ENCODE measurements at regions not wholly inside any gene's neighbourhood (a gene's known extent, or its start where the extent isn't known, plus 50 kb on each side); places are given as distances from the start of the nearest gene placed in this dataset.

- Mint-ChIP-seq H3K4me3 (no peak overlapping the region), H3K27me3 (ENCODE audit: low read depth) (no peaks in the 10 kb centered on the region), H3K9me3 (peaks cover 4% of the 10 kb centered on the region in 2 donors), H3K27ac (no peak overlapping the region), H3K36me3 (ENCODE audit: insufficient read depth in 2 of 2) (no peaks in the 10 kb centered on the region), H3K4me1 (ENCODE audit: low read depth) (no peaks in the 10 kb centered on the region)
- no peak for DNase-seq
- ATAC-seq (replicated peaks in 1 of 2) = no peak
Observed at GRCh38 chr14:44081146-44081545, 425.9 kb downstream of the FSCB start.

- Mint-ChIP-seq H3K4me3 (no peak overlapping the region), H3K36me3 (ENCODE audit: insufficient read depth in 2 of 2) (no peaks in the 10 kb centered on the region), H3K9me3 (peaks cover 0 to 2% of the 10 kb centered on the region in 2 donors), H3K4me1 (ENCODE audit: low read depth) (no peaks in the 10 kb centered on the region), H3K27ac (no peak overlapping the region), H3K27me3 (ENCODE audit: low read depth) (no peaks in the 10 kb centered on the region)
- DNase-seq (no peak), ATAC-seq (replicated peaks in 1 of 2) (no peak)
Observed at GRCh38 chr14:44070046-44070445, 437.0 kb downstream of the FSCB start.

GRCh38 chr14:44053422-44053821 is 453.7 kb downstream of the FSCB start:
- Mint-ChIP-seq H3K27me3 (ENCODE audit: low read depth) (no peaks in the 10 kb centered on the region), H3K4me1 (ENCODE audit: low read depth) (no peaks in the 10 kb centered on the region), H3K27ac (no peak overlapping the region), H3K36me3 (ENCODE audit: insufficient read depth in 2 of 2) (no peaks in the 10 kb centered on the region), H3K9me3 (peaks cover 2 to 7% of the 10 kb centered on the region in 2 donors), H3K4me3 (no peak overlapping the region)
- no peak for DNase-seq
- ATAC-seq (replicated peaks in 1 of 2) = no peak

GRCh38 chr14:44041700-44042099 is 465.4 kb downstream of the FSCB start:
- Mint-ChIP-seq H3K4me3 (no peak overlapping the region), H3K27ac (no peak overlapping the region), H3K4me1 (ENCODE audit: low read depth) (no peaks in the 10 kb centered on the region), H3K27me3 (ENCODE audit: low read depth) (no peaks in the 10 kb centered on the region), H3K9me3 (peaks cover 11 to 12% of the 10 kb centered on the region in 2 donors), H3K36me3 (ENCODE audit: insufficient read depth in 2 of 2) (no peaks in the 10 kb centered on the region)
- no peak for ATAC-seq (replicated peaks in 1 of 2)
- no peak for DNase-seq

- no peaks in the 10 kb centered on the region for H3K27me3 Mint-ChIP-seq (ENCODE audit: low read depth)
- no peak overlapping the region for H3K4me3 Mint-ChIP-seq
- no peak overlapping the region for H3K27ac Mint-ChIP-seq
- H3K9me3 Mint-ChIP-seq = peaks cover 10 to 12% of the 10 kb centered on the region in 2 donors
- H3K4me1 Mint-ChIP-seq (ENCODE audit: low read depth) = no peaks in the 10 kb centered on the region
- H3K36me3 Mint-ChIP-seq (ENCODE audit: insufficient read depth in 2 of 2) = no peaks in the 10 kb centered on the region
- no peak for DNase-seq
- no peak for ATAC-seq (replicated peaks in 1 of 2)
Observed at GRCh38 chr14:44040561-44040960, 466.5 kb downstream of the FSCB start.

GRCh38 chr14:44036248-44036647 is 470.8 kb downstream of the FSCB start:
- no peak for ATAC-seq (replicated peaks in 1 of 2)
- no peak overlapping the region for H3K4me3 Mint-ChIP-seq
- no peaks in the 10 kb centered on the region for H3K4me1 Mint-ChIP-seq (ENCODE audit: low read depth)
- no peaks in the 10 kb centered on the region for H3K27me3 Mint-ChIP-seq (ENCODE audit: low read depth)
- peaks cover 9 to 17% of the 10 kb centered on the region in 2 donors for H3K9me3 Mint-ChIP-seq
- H3K36me3 Mint-ChIP-seq (ENCODE audit: insufficient read depth in 2 of 2) = no peaks in the 10 kb centered on the region
- no peak overlapping the region for H3K27ac Mint-ChIP-seq
- no peak for DNase-seq

GRCh38 chr14:44035707-44036106 is 471.4 kb downstream of the FSCB start:
- Mint-ChIP-seq H3K9me3 (peaks cover 9 to 17% of the 10 kb centered on the region in 2 donors), H3K27me3 (ENCODE audit: low read depth) (no peaks in the 10 kb centered on the region), H3K4me1 (ENCODE audit: low read depth) (no peaks in the 10 kb centered on the region), H3K27ac (no peak overlapping the region), H3K4me3 (no peak overlapping the region), H3K36me3 (ENCODE audit: insufficient read depth in 2 of 2) (no peaks in the 10 kb centered on the region)
- no peak for DNase-seq
- ATAC-seq (replicated peaks in 1 of 2) = no peak

GRCh38 chr14:44030831-44031383 is 476.2 kb downstream of the FSCB start:
- Mint-ChIP-seq H3K36me3 (ENCODE audit: insufficient read depth in 2 of 2) (no peaks in the 10 kb centered on the region), H3K27me3 (ENCODE audit: low read depth) (no peaks in the 10 kb centered on the region), H3K27ac (no peak overlapping the region), H3K9me3 (peaks cover 0 to 6% of the 10 kb centered on the region in 2 donors), H3K4me1 (ENCODE audit: low read depth) (no peaks in the 10 kb centered on the region), H3K4me3 (no peak overlapping the region)
- no peak for DNase-seq
- no peak for ATAC-seq (replicated peaks in 1 of 2)

- no peak for DNase-seq
- peaks cover 0 to 6% of the 10 kb centered on the region in 2 donors for H3K9me3 Mint-ChIP-seq
- no peaks in the 10 kb centered on the region for H3K4me1 Mint-ChIP-seq (ENCODE audit: low read depth)
- H3K27me3 Mint-ChIP-seq (ENCODE audit: low read depth) = no peaks in the 10 kb centered on the region
- ATAC-seq (replicated peaks in 1 of 2) = no peak
- no peak overlapping the region for H3K27ac Mint-ChIP-seq
- H3K4me3 Mint-ChIP-seq = no peak overlapping the region
- H3K36me3 Mint-ChIP-seq (ENCODE audit: insufficient read depth in 2 of 2) = no peaks in the 10 kb centered on the region
Observed at GRCh38 chr14:44029933-44030332, 477.1 kb downstream of the FSCB start.

- H3K27me3 Mint-ChIP-seq (ENCODE audit: low read depth) = no peaks in the 10 kb centered on the region
- DNase-seq (no peak), ATAC-seq (replicated peaks in 1 of 2) (no peak)
- no peaks in the 10 kb centered on the region for H3K36me3 Mint-ChIP-seq (ENCODE audit: insufficient read depth in 2 of 2)
- H3K4me1 Mint-ChIP-seq (ENCODE audit: low read depth) = no peaks in the 10 kb centered on the region
- no peak overlapping the region for H3K27ac Mint-ChIP-seq
- H3K9me3 Mint-ChIP-seq = peaks cover 7 to 17% of the 10 kb centered on the region in 2 donors
- H3K4me3 Mint-ChIP-seq = no peak overlapping the region
Observed at GRCh38 chr14:44027397-44027796, 479.7 kb downstream of the FSCB start.

GRCh38 chr14:44010595-44010994 is 496.5 kb downstream of the FSCB start:
- Mint-ChIP-seq H3K36me3 (ENCODE audit: insufficient read depth in 2 of 2) (no peaks in the 10 kb centered on the region), H3K4me3 (no peak overlapping the region), H3K4me1 (ENCODE audit: low read depth) (no peaks in the 10 kb centered on the region), H3K27me3 (ENCODE audit: low read depth) (no peaks in the 10 kb centered on the region), H3K27ac (no peak overlapping the region), H3K9me3 (peaks cover 6 to 11% of the 10 kb centered on the region in 2 donors)
- no peak for ATAC-seq (replicated peaks in 1 of 2)
- no peak for DNase-seq

GRCh38 chr14:44010071-44010470 is 497.0 kb downstream of the FSCB start:
- no peak overlapping the region for H3K27ac Mint-ChIP-seq
- no peaks in the 10 kb centered on the region for H3K4me1 Mint-ChIP-seq (ENCODE audit: low read depth)
- ATAC-seq (replicated peaks in 1 of 2) (no peak), DNase-seq (no peak)
- H3K4me3 Mint-ChIP-seq = no peak overlapping the region
- H3K9me3 Mint-ChIP-seq = peaks cover 5 to 9% of the 10 kb centered on the region in 2 donors
- no peaks in the 10 kb centered on the region for H3K27me3 Mint-ChIP-seq (ENCODE audit: low read depth)
- H3K36me3 Mint-ChIP-seq (ENCODE audit: insufficient read depth in 2 of 2) = no peaks in the 10 kb centered on the region

- ATAC-seq (replicated peaks in 1 of 2) (no peak), DNase-seq (no peak)
- Mint-ChIP-seq H3K4me3 (no peak overlapping the region), H3K4me1 (ENCODE audit: low read depth) (no peaks in the 10 kb centered on the region), H3K9me3 (peaks cover 7 to 12% of the 10 kb centered on the region in 2 donors), H3K36me3 (ENCODE audit: insufficient read depth in 2 of 2) (peaks cover 0 to 1% of the 10 kb centered on the region in 2 donors), H3K27ac (no peak overlapping the region), H3K27me3 (ENCODE audit: low read depth) (no peaks in the 10 kb centered on the region)
Observed at GRCh38 chr14:44009642-44010041, 497.4 kb downstream of the FSCB start.

- no peaks in the 10 kb centered on the region for H3K27me3 Mint-ChIP-seq (ENCODE audit: low read depth)
Observed at GRCh38 chr14:43988989-43989388, 518.1 kb downstream of the FSCB start.

More at GRCh38 chr14:43988989-43989388, 518.1 kb downstream of the FSCB start:
- Mint-ChIP-seq H3K4me1 (ENCODE audit: low read depth) (no peaks in the 10 kb centered on the region), H3K36me3 (ENCODE audit: insufficient read depth in 2 of 2) (no peaks in the 10 kb centered on the region), H3K4me3 (no peak overlapping the region), H3K9me3 (peaks cover 3% of the 10 kb centered on the region in 2 donors), H3K27ac (no peak overlapping the region)
- ATAC-seq (replicated peaks in 1 of 2) = no peak
- no peak for DNase-seq

Measured in activated T-cell treated with anti-CD3 and anti-CD28 coated beads, Interleukin-2, amount 50 U/mL, for 72 hours (primary cell).